K562 (cell line): ENCODE measurements at regions not wholly inside any gene's neighbourhood (a gene's known extent, or its start where the extent isn't known, plus 50 kb on each side); places are given as distances from the start of the nearest gene placed in this dataset.

ENCODE experiments used
- ATAC-seq: fragments of 200-7000 bp; cut with Tn5 transposase; 3 replicates; pipeline ENCODE4 v1.9.1; 2020; ENCODE audit warnings: moderate library complexity
- BruUV-seq: library from RNA; stranded (reverse); fragments of 400-500 nt; replicated peaks from 2 replicates; lab custom pipeline; 2021; lab: Mats Ljungman, UMichigan
- CTCF ChIA-PET: fragments of 300-600 bp; formaldehyde crosslinking; extraction: SDS; loops from one replicate; lab custom pipeline; 2021; ENCODE audit warnings: low intra/inter-chr PET ratio; lab: Yijun Ruan, JAX
- POLR2A ChIA-PET: fragments of 300-600, 350-650 bp; sonication (Branson Sonifier 250); formaldehyde crosslinking; extraction: SDS; loops from one replicate; lab custom pipeline; 2021; ENCODE audit warnings: antibody characterized with exemption, inconsistent platforms; lab: Yijun Ruan, JAX
- DNase-seq, 4 experiments: peaks; one replicate each; pipeline versions ENCODE4 v3.0.0 to v3.0.0-alpha.2; 2011 to 2018; ENCODE audit warnings: low spot score in 3 of 4, mixed read lengths in 3 of 4; ENCODE audit errors: extremely low read depth in 1 of 4
- FAIRE-seq: peaks from 2 replicates; lab custom pipeline; 2011; peaks lifted over from hg19 to GRCh38; lab: Jason Lieb, UNC
- H2AFZ ChIP-seq: 2 replicates; pipeline ENCODE4 v1.6.0; 2011; ENCODE audit warnings: low read depth, low read length, control low read depth, inconsistent platforms
- H3K27ac ChIP-seq: fragments of 200-600 bp; 3 replicates; pipeline ENCODE4 v1.8.0; 2011; ENCODE audit warnings: low read depth, mild to moderate bottlenecking, control low read depth, inconsistent platforms, low read length, moderate library complexity, mixed read lengths; ENCODE audit errors: extremely low read depth
- H3K27me3 ChIP-seq, 2 experiments: fragments of 300-600 bp in 1 of 2; 2 replicates in 1 of 2; 3 replicates in 1 of 2; pipeline versions ENCODE4 v1.6.0 to v1.8.0; 2011; ENCODE audit warnings: inconsistent platforms in 2 of 2, low read length in 2 of 2, mild to moderate bottlenecking in 1 of 2, mixed read lengths in 1 of 2, moderate library complexity in 1 of 2; ENCODE audit not compliant: control insufficient read depth in 2 of 2, insufficient read depth in 2 of 2
- H3K36me3 ChIP-seq: fragments of 300-600 bp; 3 replicates; pipeline ENCODE4 v1.8.0; 2011; ENCODE audit warnings: mild to moderate bottlenecking, low read length, inconsistent platforms; ENCODE audit not compliant: control insufficient read depth, insufficient read depth
- H3K4me1 ChIP-seq, 2 experiments: fragments of 200-600 bp in 1 of 2; replicated peaks in 1 of 2; 2 replicates in 1 of 2; 3 replicates in 1 of 2; pipeline versions ENCODE4 v1.5.1 to v1.8.0; 2011; ENCODE audit warnings: inconsistent platforms in 2 of 2, low read length in 2 of 2, mild to moderate bottlenecking in 1 of 2, mixed read lengths in 1 of 2, moderate library complexity in 1 of 2; ENCODE audit not compliant: control insufficient read depth in 2 of 2, insufficient read depth in 2 of 2
- H3K4me2 ChIP-seq: 2 replicates; pipeline ENCODE4 v1.6.1; 2011; ENCODE audit warnings: low read length, control low read depth, inconsistent platforms, mixed read lengths; ENCODE audit not compliant: insufficient read depth
- H3K4me3 ChIP-seq: fragments of 200-600 bp; sonication (generic), shearing (Covaris generic); 2 replicates; pipeline ENCODE4 v1.5.1; 2016; ENCODE audit warnings: control low read depth, inconsistent platforms
- H3K79me2 ChIP-seq: fragments of 200-600 bp; 3 replicates; pipeline ENCODE4 v1.8.0; 2011; ENCODE audit warnings: low read length, inconsistent platforms; ENCODE audit not compliant: control insufficient read depth, insufficient read depth
- H3K9ac ChIP-seq, 2 experiments: 2 replicates each; pipeline versions ENCODE4 v1.6.0 to v1.6.1; 2011; ENCODE audit warnings: low read depth in 2 of 2, low read length in 2 of 2, control low read depth in 1 of 2, inconsistent platforms in 1 of 2, mild to moderate bottlenecking in 1 of 2, mixed read lengths in 1 of 2; ENCODE audit not compliant: insufficient read depth in 1 of 2
- H3K9me1 ChIP-seq: one replicate; pipeline ENCODE4 v1.6.0; 2011; ENCODE audit warnings: inconsistent platforms, mild to moderate bottlenecking, low read length, moderate library complexity; ENCODE audit not compliant: control insufficient read depth, insufficient read depth
- H3K9me3 ChIP-seq: replicated peaks from 2 replicates; pipeline ENCODE4 v1.5.1; 2011; ENCODE audit warnings: low read depth, low read length, inconsistent platforms; ENCODE audit not compliant: control insufficient read depth, insufficient read depth
- H4K20me1 ChIP-seq: replicated peaks from 2 replicates; pipeline ENCODE4 v1.6.1; 2011; ENCODE audit warnings: low read length, inconsistent platforms, mixed read lengths; ENCODE audit not compliant: control insufficient read depth, insufficient read depth
- FOXJ2 ChIP-seq: fragments of 200-800 bp; sonication (Bioruptor generic); IDR thresholded peaks from 2 replicates; pipeline ENCODE4 v1.6.1; 2016; ENCODE audit warnings: missing genetic modification characterization, missing compliant biosample characterization
- TAF9B ChIP-seq: fragments of 450-650 bp; IDR thresholded peaks from 2 replicates; pipeline ENCODE4 v1.6.1; 2018; ENCODE audit warnings: mild to moderate bottlenecking; ENCODE audit not compliant: partially characterized antibody
- TCF3 ChIP-seq: sonication (generic); formaldehyde crosslinking; IDR thresholded peaks from 2 replicates; pipeline ENCODE4 v1.4.0; 2020; ENCODE audit warnings: mild to moderate bottlenecking, missing genetic modification reagents
- ZNF23 ChIP-seq: fragments of 250-450 bp; sonication (Bioruptor Pico); IDR thresholded peaks from 2 replicates; pipeline ENCODE4 v1.4.0; 2020; ENCODE audit warnings: mild to moderate bottlenecking
- WGBS: fragments of 100-300 bp; shearing (Covaris generic); methylation state at CpG from one replicate; pipeline ENCODE4 v1.1.6; 2016; ENCODE audit warnings: low coverage, mixed read lengths; ENCODE audit not compliant: insufficient coverage; ENCODE audit errors: missing lambda C conversion rate; 5-methylcytosine and 5-hydroxymethylcytosine counted together
- in situ Hi-C: fragments of 300-500 bp; cut with MboI; formaldehyde crosslinking; loops from 4 replicates; pipeline ENCODE4 v1.15.0; 2018; ENCODE audit warnings: inconsistent platforms, mixed read lengths
- intact Hi-C: fragments of 100-400 bp; cut with micrococcal nuclease; formaldehyde crosslinking; loops from 2 replicates; pipeline ENCODE4 v1.14.2; 2022
- TF ChIP-seq, protein P1 (sequence below): fragments of 250-450 bp; sonication (Bioruptor Pico); IDR thresholded peaks from 2 replicates; pipeline ENCODE4 v1.6.1; 2021; ENCODE audit warnings: mild to moderate bottlenecking
- TF ChIP-seq, protein P2 (sequence below): fragments of 250-450 bp; sonication (Bioruptor Pico); IDR thresholded peaks from 2 replicates; pipeline ENCODE4 v1.5.0; 2021; ENCODE audit warnings: mild to moderate bottlenecking, moderate library complexity
- TF ChIP-seq, protein P3 (sequence below): fragments of 250-450 bp; sonication (Bioruptor Pico); IDR thresholded peaks from 2 replicates; pipeline ENCODE4 v1.5.0; 2020; ENCODE audit warnings: mild to moderate bottlenecking

GRCh38 chr22:49123621-49124192 lies 704.0 kb downstream of the BRD1 start (continued):
- TF ChIP-seq, protein P1, sequence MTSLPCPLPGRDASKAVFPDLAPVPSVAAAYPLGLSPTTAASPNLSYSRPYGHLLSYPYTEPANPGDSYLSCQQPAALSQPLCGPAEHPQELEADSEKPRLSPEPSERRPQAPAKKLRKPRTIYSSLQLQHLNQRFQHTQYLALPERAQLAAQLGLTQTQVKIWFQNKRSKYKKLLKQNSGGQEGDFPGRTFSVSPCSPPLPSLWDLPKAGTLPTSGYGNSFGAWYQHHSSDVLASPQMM (CRISPR knock-in tag) = no peak
- TF ChIP-seq, protein P2, sequence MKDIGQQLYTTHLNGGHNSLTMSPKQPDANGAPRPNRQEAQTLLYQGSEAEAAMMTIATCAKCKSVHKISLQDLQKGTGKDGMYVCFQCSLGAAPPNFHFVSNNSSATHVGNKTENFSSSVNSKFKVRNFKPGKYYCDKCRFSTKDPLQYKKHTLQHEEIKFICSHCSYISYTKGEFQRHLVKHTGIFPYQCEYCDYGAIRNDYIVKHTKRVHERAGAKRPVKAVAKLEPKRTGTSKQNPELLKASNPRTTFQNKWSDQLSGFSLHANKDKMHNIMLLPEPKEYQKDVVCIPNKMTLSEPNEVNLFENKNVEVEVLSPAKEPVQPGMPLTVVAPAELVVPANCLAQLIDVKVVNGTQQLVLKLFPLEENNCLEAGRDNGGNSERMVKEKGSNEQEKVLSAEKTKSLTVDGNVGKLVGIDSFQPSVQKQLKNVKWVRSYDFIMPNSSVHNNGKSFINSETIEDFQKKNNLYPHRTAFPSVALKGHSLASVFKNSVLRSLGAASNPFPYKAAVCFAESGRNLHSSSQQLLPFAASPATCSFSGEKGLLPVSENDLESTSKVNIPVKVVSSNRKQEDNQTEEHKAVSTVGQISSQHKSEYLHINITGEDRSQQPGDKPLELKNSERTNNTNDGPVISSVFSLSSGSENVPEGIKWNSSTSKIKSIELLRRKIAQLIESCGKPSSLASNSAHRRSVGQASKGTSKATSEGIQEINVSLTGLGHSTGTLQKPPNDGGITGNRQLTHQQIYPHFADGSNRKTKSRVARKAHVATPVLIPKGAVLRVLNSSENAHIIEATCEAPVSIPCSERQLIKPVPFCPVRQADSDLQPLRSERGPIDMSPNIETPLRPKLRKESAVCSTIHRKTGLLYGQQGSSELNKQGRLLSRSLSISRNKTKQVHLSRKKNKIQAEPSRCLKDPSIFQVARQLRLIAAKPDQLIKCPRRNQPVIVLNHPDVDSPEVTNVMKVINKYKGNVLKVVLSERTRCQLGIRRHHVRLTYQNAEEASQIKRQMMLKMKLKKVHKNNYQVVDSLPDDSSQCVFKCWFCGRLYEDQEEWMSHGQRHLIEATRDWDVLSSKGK (CRISPR knock-in tag) = no peak
- TF ChIP-seq, protein P3, sequence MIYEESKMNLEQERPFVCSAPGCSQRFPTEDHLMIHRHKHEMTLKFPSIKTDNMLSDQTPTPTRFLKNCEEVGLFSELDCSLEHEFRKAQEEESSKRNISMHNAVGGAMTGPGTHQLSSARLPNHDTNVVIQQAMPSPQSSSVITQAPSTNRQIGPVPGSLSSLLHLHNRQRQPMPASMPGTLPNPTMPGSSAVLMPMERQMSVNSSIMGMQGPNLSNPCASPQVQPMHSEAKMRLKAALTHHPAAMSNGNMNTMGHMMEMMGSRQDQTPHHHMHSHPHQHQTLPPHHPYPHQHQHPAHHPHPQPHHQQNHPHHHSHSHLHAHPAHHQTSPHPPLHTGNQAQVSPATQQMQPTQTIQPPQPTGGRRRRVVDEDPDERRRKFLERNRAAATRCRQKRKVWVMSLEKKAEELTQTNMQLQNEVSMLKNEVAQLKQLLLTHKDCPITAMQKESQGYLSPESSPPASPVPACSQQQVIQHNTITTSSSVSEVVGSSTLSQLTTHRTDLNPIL = no peak

DNA sequence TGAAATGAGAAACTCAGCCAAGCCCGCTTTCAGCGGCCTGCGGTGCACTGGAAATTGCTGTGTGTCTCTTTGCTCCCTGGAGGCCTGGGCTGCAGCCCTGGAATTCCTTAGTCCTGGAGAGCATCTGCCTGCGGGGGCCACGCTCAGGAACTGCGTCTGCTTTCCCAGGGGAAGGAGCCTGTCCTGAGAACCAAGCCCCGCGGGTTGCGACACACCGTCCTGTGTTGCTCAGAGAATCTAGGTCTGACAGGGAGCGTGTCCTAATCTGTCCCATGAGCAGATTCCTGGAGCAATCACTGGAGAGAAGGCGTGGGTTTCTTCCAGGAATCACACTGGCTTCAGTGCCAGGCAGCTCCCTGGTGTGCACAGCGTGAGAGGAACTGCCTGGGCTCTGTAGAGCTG lies 708.1 kb downstream of the BRD1 start:
- ATAC-seq (no peak), FAIRE-seq (no peak), DNase-seq (no peak)
- Histone ChIP-seq H3K4me2 (no peak overlapping the region), H3K4me3 (no peak overlapping the region), H3K36me3 (no peaks in the 10 kb centered on the region), H3K9ac (no peak overlapping the region), H2AFZ (no peak overlapping the region), H3K9me3 (no peaks in the 10 kb centered on the region), H3K9me1 (no peaks in the 10 kb centered on the region), H3K79me2 (no peaks in the 10 kb centered on the region), H4K20me1 (no peaks in the 10 kb centered on the region), H3K27ac (no peak overlapping the region), H3K4me1 (no peaks in the 10 kb centered on the region), H3K27me3 (peaks cover 4 to 33% of the 10 kb centered on the region in 2 experiments; a peak in 4 of 5 replicates)
- intact Hi-C loops (no loop called here), in situ Hi-C loops (no loop called here)
- CTCF ChIA-PET = no interaction called here
- POLR2A ChIA-PET = no interaction called here
- TF ChIP-seq TAF9B = no peak
- no peak for TF ChIP-seq FOXJ2
- TF ChIP-seq TCF3 (CRISPR knock-in tag) = no peak
- no peak for TF ChIP-seq ZNF23
- WGBS = 0% methylated on average over 11 of the region's 13 CpGs
- BruUV-seq = no TSS peak
